Keratinocyte (primary cell): ENCODE measurements at regions not wholly inside any gene's neighbourhood (a gene's known extent, or its start where the extent isn't known, plus 50 kb on each side); places are given as distances from the start of the nearest gene placed in this dataset.
"Not testable (repeated sequence)": the region's sequence is repeated elsewhere in the genome, so short reads cannot be mapped to it uniquely, and the experiment has no call there.

Source experiments
- DNase-seq: peaks from one replicate; pipeline ENCODE4 v3.0.0-alpha.2; 2011; ENCODE audit warnings: low read depth, missing footprints, low spot score
- FAIRE-seq: peaks from 2 replicates; lab custom pipeline; 2011; peaks lifted over from hg19 to GRCh38; lab: Jason Lieb, UNC
- H2AFZ ChIP-seq: 2 replicates; pipeline ENCODE4 v1.6.0; 2012; ENCODE audit warnings: low read length, control low read depth, inconsistent platforms; ENCODE audit not compliant: control insufficient read depth
- H3K27ac ChIP-seq: 2 replicates; pipeline ENCODE4 v1.5.1; 2011; ENCODE audit warnings: low read length; ENCODE audit not compliant: control insufficient read depth, insufficient read depth
- H3K27me3 ChIP-seq: 3 replicates; pipeline ENCODE4 v1.6.0; 2011; ENCODE audit warnings: low read length; ENCODE audit not compliant: control insufficient read depth, insufficient read depth; ENCODE audit errors: extremely low read depth
- H3K36me3 ChIP-seq, 2 experiments: 2 replicates in 1 of 2; 3 replicates in 1 of 2; pipeline ENCODE4 v1.5.1; 2011; ENCODE audit warnings: low read length in 2 of 2, mild to moderate bottlenecking in 1 of 2; ENCODE audit not compliant: control insufficient read depth in 2 of 2, insufficient read depth in 2 of 2; ENCODE audit errors: extremely low read depth in 1 of 2
- H3K4me1 ChIP-seq: 3 replicates; pipeline ENCODE4 v1.5.1; 2011; ENCODE audit warnings: low read length; ENCODE audit not compliant: control insufficient read depth, insufficient read depth; ENCODE audit errors: extremely low read depth
- H3K4me2 ChIP-seq: 3 replicates; pipeline ENCODE4 v1.6.0; 2011; ENCODE audit warnings: low read depth, low read length; ENCODE audit not compliant: control insufficient read depth, insufficient read depth; ENCODE audit errors: extremely low read depth
- H3K4me3 ChIP-seq, 3 experiments: fragments of 200-600 bp in 1 of 3; sonication (generic) in 1 of 3; 2 replicates in 2 of 3; 3 replicates in 1 of 3; pipeline ENCODE4 v1.5.1; 2011 to 2016; ENCODE audit warnings: low read length in 3 of 3, mild to moderate bottlenecking in 3 of 3, control low read depth in 2 of 3, inconsistent platforms in 1 of 3, low read depth in 1 of 3, mixed read lengths in 1 of 3, mixed run types in 1 of 3, moderate library complexity in 1 of 3; ENCODE audit not compliant: control insufficient read depth in 2 of 3, insufficient read depth in 2 of 3; ENCODE audit errors: extremely low read depth in 1 of 3
- H3K79me2 ChIP-seq: 2 replicates; pipeline ENCODE4 v1.6.0; 2012; ENCODE audit warnings: low read length; ENCODE audit not compliant: control insufficient read depth, insufficient read depth
- H3K9ac ChIP-seq: 3 replicates; pipeline ENCODE4 v1.6.0; 2011; ENCODE audit warnings: low read length; ENCODE audit not compliant: control insufficient read depth, insufficient read depth; ENCODE audit errors: extremely low read depth
- H3K9me1 ChIP-seq: 3 replicates; pipeline ENCODE4 v1.6.0; 2011; ENCODE audit warnings: low read length; ENCODE audit not compliant: control insufficient read depth, insufficient read depth; ENCODE audit errors: extremely low read depth
- H3K9me3 ChIP-seq: 2 replicates; pipeline ENCODE4 v1.5.1; 2012; ENCODE audit warnings: low read depth, low read length; ENCODE audit not compliant: control insufficient read depth
- H4K20me1 ChIP-seq: 3 replicates; pipeline ENCODE4 v1.6.0; 2011; ENCODE audit warnings: low read length; ENCODE audit not compliant: control insufficient read depth, insufficient read depth; ENCODE audit errors: extremely low read depth
- EZH2 ChIP-seq: IDR thresholded peaks from one replicate; pipeline ENCODE4 v1.6.1; 2012; ENCODE audit warnings: inconsistent platforms, mild to moderate bottlenecking, low read length, moderate library complexity
- dilution Hi-C: fragments of 300-500 bp; cut with MboI; formaldehyde crosslinking; loops from one replicate; pipeline ENCODE4 v1.7.0; 2020; ENCODE audit warnings: low sequenced_read_pairs; ENCODE audit not compliant: extremely low pct_ligation_motif_present
- TF ChIP-seq, protein P1 (sequence below), 3 experiments: IDR thresholded peaks in 1 of 3; conservative IDR thresholded peaks in 1 of 3; optimal IDR thresholded peaks in 1 of 3; 2 replicates in 2 of 3; 3 replicates in 1 of 3; pipeline versions ENCODE3 to v1.5.1; 2011; ENCODE audit warnings: low read length in 3 of 3, mild to moderate bottlenecking in 3 of 3, moderate library complexity in 2 of 3, control low read depth in 1 of 3, inconsistent platforms in 1 of 3; ENCODE audit not compliant: insufficient read depth in 2 of 3; ENCODE audit errors: extremely low read depth in 1 of 3

DNA sequence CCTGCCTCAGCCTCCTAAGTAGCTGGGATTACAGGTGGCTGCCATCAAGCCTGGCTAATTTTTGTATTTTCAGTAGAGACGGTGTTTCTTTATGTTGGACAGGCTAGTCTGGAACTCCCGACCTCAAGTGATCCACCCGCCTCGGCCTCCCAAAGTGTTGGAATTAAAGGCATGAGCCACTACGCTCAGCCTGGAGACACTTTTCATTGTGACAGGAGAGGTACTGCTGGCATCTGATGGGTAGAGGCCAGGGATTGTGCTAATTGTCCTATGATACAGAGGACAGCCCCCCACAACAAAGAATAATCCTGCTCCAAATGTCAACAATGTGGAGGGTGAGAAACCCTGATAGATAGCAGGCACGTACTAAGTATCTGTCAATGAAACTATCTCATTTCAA, 91.3 kb upstream of the SLC25A48 start:
- H3K79me2 ChIP-seq, result no peaks in the 10 kb centered on the region
- TF ChIP-seq, protein P1, sequence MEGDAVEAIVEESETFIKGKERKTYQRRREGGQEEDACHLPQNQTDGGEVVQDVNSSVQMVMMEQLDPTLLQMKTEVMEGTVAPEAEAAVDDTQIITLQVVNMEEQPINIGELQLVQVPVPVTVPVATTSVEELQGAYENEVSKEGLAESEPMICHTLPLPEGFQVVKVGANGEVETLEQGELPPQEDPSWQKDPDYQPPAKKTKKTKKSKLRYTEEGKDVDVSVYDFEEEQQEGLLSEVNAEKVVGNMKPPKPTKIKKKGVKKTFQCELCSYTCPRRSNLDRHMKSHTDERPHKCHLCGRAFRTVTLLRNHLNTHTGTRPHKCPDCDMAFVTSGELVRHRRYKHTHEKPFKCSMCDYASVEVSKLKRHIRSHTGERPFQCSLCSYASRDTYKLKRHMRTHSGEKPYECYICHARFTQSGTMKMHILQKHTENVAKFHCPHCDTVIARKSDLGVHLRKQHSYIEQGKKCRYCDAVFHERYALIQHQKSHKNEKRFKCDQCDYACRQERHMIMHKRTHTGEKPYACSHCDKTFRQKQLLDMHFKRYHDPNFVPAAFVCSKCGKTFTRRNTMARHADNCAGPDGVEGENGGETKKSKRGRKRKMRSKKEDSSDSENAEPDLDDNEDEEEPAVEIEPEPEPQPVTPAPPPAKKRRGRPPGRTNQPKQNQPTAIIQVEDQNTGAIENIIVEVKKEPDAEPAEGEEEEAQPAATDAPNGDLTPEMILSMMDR (optimal IDR thresholded peaks at IDR 0.05 in 1 of 3, IDR thresholded peaks at IDR 0.05 in 1 of 3, conservative IDR thresholded peaks at IDR 0.05 in 1 of 3; ENCODE audit: extremely low read depth in 1 of 3, insufficient read depth in 2 of 3, low read length in 3 of 3), result no peak
- H3K27me3 ChIP-seq, result no peaks in the 10 kb centered on the region
- no peaks in the 10 kb centered on the region for H4K20me1 ChIP-seq
- no peaks in the 10 kb centered on the region for H3K9me1 ChIP-seq
- DNase-seq (no peak), FAIRE-seq (no peak)
- H3K4me3 ChIP-seq, result no peak overlapping the region
- H2AFZ ChIP-seq, result no peak overlapping the region
- H3K9ac ChIP-seq, result no peak overlapping the region
- H3K36me3 ChIP-seq, result no peaks in the 10 kb centered on the region
- H3K9me3 ChIP-seq, result peaks cover 6% of the 10 kb centered on the region
- H3K4me1 ChIP-seq, result no peaks in the 10 kb centered on the region
- dilution Hi-C loops, result loop anchor here (25.0 kb wide), 1 partner anchor 156 kb away; the partner anchor contains the start of gene CXCL14
- H3K27ac ChIP-seq, result no peak overlapping the region
- H3K4me2 ChIP-seq, result no peak overlapping the region

DNA sequence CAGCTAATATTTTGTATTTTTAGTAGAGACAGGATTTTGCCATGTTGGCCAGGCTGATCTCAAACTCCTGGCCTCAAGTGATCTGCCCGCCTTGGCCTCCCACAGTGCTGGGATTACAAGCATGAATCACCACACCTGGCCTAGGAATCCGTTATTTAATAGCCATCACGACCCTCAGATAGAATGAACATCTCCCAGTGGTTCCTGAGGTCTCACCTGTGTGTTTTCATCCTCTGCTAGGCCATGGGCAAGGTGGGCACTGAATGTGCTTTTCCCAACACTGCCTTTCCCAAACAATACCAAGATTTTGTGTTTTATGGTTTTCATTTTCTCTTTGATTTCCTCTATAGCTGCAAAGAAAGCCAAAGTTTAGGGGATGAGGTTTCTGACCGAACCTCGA, 92.2 kb upstream of the SLC25A48 start:
- H4K20me1 ChIP-seq, H3K9ac ChIP-seq, H3K4me1 ChIP-seq, H3K9me3 ChIP-seq, FAIRE-seq, H3K4me2 ChIP-seq, H3K79me2 ChIP-seq, H3K27me3 ChIP-seq, H3K27ac ChIP-seq, DNase-seq, H3K36me3 ChIP-seq, H3K4me3 ChIP-seq, H2AFZ ChIP-seq, H3K9me1 ChIP-seq: not testable (repeated sequence)
- dilution Hi-C loops, result loop anchor here (25.0 kb wide), 1 partner anchor 155 kb away; the partner anchor contains the start of gene CXCL14

GRCh38 chr5:135741040-135741439, 93.4 kb upstream of the SLC25A48 start:
- Histone ChIP-seq H2AFZ (no peak overlapping the region), H4K20me1 (no peaks in the 10 kb centered on the region), H3K9me1 (no peaks in the 10 kb centered on the region), H3K79me2 (no peaks in the 10 kb centered on the region), H3K9ac (no peak overlapping the region), H3K4me3 (no peak overlapping the region), H3K4me2 (no peak overlapping the region), H3K27ac (no peak overlapping the region), H3K9me3 (peaks cover 6% of the 10 kb centered on the region), H3K36me3 (no peaks in the 10 kb centered on the region), H3K4me1 (no peaks in the 10 kb centered on the region), H3K27me3 (peaks cover 4% of the 10 kb centered on the region)
- FAIRE-seq (no peak), DNase-seq (no peak)
- dilution Hi-C loops, result loop anchor here (25.0 kb wide), 1 partner anchor 154 kb away; the partner anchor contains the start of gene CXCL14
- TF ChIP-seq EZH2, result no peak
- TF ChIP-seq, protein P1 (optimal IDR thresholded peaks at IDR 0.05 in 1 of 3, IDR thresholded peaks at IDR 0.05 in 1 of 3, conservative IDR thresholded peaks at IDR 0.05 in 1 of 3; ENCODE audit: extremely low read depth in 1 of 3, insufficient read depth in 2 of 3, low read length in 3 of 3), result no peak
